ENCODE measurements at regions not wholly inside any gene's neighbourhood (a gene's known extent, or its start where the extent isn't known, plus 50 kb on each side); places are given as distances from the start of the nearest gene placed in this dataset.
"Not testable (repeated sequence)": the region's sequence is repeated elsewhere in the genome, so short reads cannot be mapped to it uniquely, and the experiment has no call there.

DNA sequence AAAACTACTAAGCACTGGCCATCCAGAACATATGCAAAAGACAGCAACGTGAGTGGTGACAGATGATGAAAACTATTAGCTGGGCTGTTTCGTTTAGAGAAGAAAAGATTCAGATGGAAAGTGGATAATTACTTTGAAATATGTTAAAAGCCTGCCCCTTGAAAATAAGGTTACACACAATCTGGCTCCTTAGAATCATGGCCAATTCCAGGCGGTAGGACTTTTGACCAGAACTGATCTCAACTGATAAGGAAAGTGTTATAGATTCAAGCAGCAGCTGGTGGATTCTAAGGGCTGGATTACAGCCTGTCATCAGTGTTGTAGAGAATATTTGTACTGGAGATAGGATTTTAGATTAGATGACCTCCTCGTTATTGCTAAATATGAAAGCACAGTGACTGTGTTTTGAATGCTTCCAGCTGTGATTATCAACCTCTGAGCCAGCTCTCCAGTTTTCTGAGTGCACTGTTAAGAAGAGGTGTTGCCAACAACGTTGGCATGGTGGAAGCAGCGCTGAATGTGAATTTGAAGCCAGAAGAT, 75.1 kb downstream of the KBTBD2 start:
- DNase-seq (ENCODE audit: low spot score in 2 of 2); H3K27ac Mint-ChIP-seq; ATAC-seq; H3K36me3 Mint-ChIP-seq; H3K9me3 Mint-ChIP-seq: not testable (repeated sequence)

DNA sequence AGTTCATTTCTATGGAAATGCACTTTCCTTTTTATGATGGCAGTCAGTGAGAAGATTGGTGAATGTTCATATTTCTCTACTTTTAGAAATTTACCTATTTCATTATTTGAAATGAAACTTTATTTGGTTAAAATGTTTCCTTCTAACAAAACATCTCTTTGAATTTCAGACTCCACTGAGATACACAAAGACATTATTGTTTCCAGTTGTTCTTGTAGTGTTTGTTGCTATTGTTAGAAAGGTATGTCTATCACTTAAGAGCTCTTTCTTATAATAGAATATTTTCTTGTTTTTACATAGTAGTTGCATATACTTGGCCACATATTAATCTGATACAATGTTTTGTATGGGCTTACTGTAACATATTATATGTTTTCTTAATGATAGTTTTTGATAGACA, 76.8 kb downstream of the KBTBD2 start:
- DNase-seq (ENCODE audit: low spot score in 2 of 2); H3K9me3 Mint-ChIP-seq; H3K27ac Mint-ChIP-seq; ATAC-seq; H3K36me3 Mint-ChIP-seq: not testable (repeated sequence)

DNA sequence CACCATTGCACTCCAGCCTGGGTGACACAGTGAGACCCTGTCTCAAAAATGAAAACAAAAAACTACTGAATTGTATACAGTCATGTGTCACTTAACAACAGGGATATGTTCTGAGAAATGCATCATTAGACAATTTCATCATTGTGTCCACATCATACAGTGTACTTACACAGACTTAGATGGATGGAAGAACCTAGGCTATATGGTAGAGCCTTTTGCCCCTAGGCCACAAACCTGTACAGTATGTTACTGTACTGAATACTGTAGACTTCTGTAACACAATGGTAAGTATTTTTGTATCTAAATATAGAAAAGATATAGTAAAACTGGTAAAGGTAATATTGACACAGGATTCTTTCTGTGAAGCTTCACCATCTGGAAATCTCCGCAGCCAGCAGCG, 81.7 kb downstream of the KBTBD2 start:
- DNase-seq (ENCODE audit: low spot score in 2 of 2) (no peak), ATAC-seq (no peak)
- Mint-ChIP-seq H3K9me3 (no peaks in the 10 kb centered on the region), H3K27ac (no peak overlapping the region), H3K36me3 (no peaks in the 10 kb centered on the region)

DNA sequence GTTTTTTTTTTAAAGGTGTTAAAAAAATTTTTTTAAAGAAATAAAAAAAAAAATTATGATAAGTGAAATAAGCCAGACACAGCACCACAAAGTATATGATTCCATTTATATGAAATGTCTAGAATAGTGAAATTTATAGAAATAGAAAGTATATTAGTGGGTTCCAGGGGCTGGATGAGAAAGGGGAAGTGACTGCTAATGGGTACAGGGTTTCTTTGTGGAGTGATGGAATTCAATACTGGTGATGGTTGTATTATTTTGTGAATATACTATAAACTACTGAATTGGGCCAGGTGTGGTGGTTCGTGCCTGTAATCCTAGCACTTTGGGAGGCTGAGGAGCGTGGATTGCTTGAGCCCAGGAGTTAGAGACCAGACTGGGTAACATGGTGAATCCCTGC, 82.2 kb downstream of the KBTBD2 start:
- no peaks in the 10 kb centered on the region for H3K9me3 Mint-ChIP-seq
- H3K36me3 Mint-ChIP-seq = no peaks in the 10 kb centered on the region
- DNase-seq (ENCODE audit: low spot score in 2 of 2) = no peak
- H3K27ac Mint-ChIP-seq = no peak overlapping the region
- ATAC-seq = no peak

DNA sequence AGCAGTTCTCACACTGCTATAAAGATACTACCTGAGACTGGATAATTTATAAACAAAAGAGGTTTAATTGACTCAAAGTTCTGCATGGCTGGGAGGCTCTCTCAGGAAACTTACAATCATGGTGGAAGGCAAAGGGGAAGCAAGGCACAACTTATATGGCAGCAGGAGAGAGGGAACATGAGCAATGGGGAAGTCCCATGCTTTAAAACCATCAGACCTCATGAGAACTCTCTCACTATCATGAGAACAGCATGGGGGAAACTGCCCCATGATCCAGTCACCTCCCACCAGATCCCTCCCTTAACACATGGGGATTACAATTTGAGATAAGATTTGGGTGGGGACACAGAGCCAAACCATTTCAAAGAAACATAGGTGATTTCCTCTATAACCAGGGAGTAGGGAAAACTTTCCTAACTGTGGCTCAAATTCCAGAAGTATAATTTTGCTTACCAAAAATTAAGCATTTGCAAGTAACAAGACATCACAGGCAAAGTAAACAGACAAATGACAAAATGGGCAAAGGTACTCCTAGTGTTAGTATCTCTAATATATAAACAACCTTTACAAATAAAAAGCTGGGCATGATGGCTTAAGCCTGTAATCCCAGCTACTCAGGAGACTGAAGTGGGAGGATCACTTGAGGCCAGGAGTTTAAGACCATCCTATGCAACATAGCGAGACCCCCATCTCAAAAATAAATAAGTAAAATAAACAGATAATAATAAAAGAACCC, 88.0 kb downstream of the KBTBD2 start:
- Mint-ChIP-seq H3K36me3 (peaks cover 11 to 23% of the 10 kb centered on the region in 2 donors), H3K27ac (no peak overlapping the region), H3K9me3 (peaks cover 7 to 23% of the 10 kb centered on the region in 2 donors)
- DNase-seq (ENCODE audit: low spot score in 2 of 2) (no peak), ATAC-seq (no peak)

DNA sequence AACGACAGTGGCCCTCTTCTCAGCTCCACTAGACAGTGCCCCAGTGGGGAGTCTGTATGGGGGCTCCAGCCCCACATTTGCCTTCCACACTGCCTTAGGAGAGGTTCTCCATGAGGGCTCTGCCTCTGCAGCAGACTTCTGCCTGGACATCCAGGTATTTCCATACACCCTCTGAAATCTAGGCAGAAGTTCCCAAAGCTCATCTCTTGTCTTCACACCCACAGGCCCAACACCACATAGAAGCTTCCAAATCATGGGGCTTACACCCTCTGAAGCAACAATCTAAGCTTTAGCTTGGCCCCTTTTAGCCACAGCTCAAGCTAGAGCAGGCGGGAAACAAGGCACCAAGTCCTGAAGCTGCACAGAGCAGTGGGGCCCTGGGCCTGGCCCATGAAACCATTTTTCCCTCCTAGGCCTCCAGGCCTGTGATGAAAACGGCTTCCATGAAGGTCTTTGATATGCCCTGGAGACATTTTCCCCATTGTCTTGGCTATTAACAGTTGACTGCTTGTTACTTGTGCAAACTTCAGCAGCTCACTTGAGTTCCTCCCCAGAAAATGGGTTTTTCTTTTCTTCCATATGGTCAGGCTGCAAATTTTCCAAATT, 89.2 kb downstream of the KBTBD2 start:
- Mint-ChIP-seq H3K36me3 (peaks cover 11 to 23% of the 10 kb centered on the region in 2 donors), H3K27ac (no peak overlapping the region), H3K9me3 (peaks cover 7 to 23% of the 10 kb centered on the region in 2 donors)
- no peak for ATAC-seq
- no peak for DNase-seq (ENCODE audit: low spot score in 2 of 2)

DNA sequence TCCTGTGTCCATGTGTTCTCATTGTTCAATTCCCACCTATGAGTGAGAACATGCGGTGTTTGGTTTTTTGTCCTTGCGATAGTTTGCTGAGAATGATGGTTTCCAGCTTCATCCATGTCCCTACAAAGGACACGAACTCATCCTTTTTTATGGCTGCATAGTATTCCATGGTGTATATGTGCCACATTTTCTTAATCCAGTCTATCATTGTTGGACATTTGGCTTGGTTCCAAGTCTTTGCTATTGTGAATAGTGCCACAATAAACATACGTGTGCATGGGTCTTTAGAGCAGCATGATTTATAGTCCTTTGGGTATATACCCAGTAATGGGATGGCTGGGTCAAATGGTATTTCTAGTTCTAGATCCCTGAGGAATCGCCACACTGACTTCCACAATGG, 98.5 kb downstream of the KBTBD2 start:
- not testable (repeated sequence) for H3K9me3 Mint-ChIP-seq; H3K36me3 Mint-ChIP-seq; ATAC-seq; H3K27ac Mint-ChIP-seq; DNase-seq (ENCODE audit: low spot score in 2 of 2)

DNA sequence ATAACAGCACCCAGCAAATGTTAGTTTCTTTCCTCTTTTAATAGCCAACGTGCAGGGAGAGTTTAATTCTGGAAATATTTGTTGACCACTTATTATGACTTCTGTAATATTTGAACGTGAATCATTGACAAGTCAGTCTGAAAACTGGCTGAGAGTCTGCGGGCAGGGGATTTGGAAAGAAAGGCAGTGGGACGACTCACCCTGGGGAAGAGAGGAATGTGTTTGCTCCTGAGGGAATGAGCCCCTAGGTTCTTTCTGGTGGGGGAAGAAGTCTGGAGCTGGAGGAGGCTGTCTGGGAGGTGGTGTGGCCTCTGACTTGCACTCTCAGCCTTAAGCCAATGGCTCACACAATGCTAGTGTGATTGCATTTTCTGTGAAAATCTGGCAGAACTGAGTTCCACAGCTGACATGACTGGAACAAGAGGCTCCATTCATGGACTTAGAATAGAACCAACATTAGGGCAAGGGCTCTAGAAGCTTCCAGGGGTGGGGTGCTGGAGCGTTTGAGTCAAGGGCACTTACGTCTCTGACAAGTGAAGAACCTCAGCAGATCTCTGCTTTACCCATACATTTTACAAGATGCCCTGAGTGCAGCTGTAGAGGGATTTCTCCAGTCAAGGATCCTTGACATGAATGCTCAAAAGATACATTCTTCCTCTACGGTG, 100.7 kb downstream of the KBTBD2 start:
- ATAC-seq = not testable (repeated sequence)

DNA sequence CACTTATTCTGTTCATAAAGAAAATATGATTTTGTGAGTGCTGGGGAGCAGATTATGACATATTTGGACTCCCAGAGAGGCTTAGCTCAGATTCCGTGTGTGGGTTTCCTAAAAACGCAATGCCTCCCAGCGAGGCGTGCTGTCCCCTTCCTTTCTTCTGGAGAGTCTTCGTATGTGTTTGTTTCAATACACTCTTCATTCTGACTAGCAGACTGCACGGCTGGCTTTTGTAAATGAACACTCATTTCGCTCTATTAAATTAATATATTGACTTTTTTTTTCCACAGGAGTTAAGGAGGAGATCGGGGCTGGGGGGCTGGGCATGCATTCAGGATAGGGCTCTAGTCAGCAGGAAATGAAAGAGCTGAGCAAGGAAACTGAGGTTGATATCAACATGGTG, 102.3 kb downstream of the KBTBD2 start:
- DNase-seq (ENCODE audit: low spot score in 2 of 2); H3K9me3 Mint-ChIP-seq; ATAC-seq; H3K36me3 Mint-ChIP-seq; H3K27ac Mint-ChIP-seq: not testable (repeated sequence)

More for the DNA sequence above, 100.7 kb downstream of the KBTBD2 start:
- not testable (repeated sequence) for DNase-seq (ENCODE audit: low spot score in 2 of 2); H3K36me3 Mint-ChIP-seq; H3K27ac Mint-ChIP-seq; H3K9me3 Mint-ChIP-seq

DNA sequence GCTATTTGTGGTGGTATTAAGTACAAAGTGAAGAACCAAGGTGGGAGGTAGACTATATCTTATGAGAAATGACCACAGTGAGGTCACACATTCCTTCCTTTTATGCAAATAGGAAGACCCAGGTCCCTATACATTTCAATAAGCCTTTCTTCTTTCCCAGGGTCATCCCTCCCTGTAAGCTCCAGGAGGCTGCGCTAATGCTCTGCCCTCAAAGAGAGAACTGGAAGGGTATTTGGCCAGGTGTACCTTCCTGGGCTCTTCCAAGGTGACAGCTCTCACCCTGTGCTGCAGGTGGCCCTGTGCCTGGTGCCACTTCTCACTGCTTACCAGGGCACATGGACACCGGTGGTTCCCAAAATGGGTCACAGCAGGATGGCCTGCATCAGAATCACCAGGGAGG, 103.4 kb downstream of the KBTBD2 start:
- not testable (repeated sequence) for H3K9me3 Mint-ChIP-seq; ATAC-seq; H3K36me3 Mint-ChIP-seq; DNase-seq (ENCODE audit: low spot score in 2 of 2)
- H3K27ac Mint-ChIP-seq = peak overlapping the region in 1 of 2 donors; percentile 70

DNA sequence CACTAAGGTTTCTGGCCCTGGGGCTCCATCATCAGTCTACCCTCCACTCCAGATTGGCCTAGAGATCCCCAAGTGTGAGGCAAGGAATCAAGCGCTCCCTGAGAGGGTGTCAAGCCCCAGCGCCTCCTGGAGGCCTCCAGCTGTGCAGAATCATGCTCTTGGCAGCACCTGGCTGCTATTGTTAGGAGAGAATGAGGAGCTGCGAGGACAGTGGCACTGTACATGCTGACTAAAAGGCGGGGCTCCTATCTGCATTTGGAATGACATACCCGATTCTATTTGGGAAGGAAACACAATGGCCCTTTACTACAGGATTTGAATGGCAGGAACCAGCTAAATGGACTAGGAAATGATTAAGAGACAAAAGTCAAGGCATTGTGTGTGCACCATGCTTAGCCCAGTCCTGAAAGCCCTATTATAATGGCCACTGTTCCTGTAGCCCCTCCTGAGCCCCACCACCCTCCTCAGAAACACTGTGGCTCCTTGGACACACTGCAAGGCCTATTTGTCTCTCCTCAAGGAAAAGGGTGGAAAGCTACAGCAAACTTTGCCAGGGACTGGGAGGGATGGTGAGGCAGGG, 106.1 kb downstream of the KBTBD2 start:
- not testable (repeated sequence) for DNase-seq (ENCODE audit: low spot score in 2 of 2)

DNA sequence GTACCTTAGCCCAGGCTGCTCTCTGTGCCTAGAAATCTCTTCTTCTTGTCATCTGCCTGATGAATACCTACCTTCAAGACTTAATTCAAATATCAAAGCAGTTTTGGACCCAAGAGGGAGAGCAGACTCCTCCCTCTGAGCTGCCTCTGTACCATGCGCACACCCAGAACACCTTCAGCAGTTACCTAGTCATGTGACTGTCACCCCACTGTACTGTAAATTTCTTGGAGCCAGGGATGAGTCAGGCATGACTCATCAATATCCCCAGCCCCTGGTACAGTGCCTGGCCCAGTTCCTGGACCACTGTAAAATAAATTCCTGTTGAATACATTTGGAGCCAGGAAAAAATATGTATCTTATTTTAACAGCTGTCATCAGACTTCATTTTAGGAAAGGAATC, 111.7 kb downstream of the KBTBD2 start:
- not testable (repeated sequence) for H3K36me3 Mint-ChIP-seq; H3K27ac Mint-ChIP-seq; H3K9me3 Mint-ChIP-seq; ATAC-seq; DNase-seq (ENCODE audit: low spot score in 2 of 2)

More for the DNA sequence above, 106.1 kb downstream of the KBTBD2 start:
- not testable (repeated sequence) for H3K36me3 Mint-ChIP-seq, ATAC-seq, H3K27ac Mint-ChIP-seq, H3K9me3 Mint-ChIP-seq

DNA sequence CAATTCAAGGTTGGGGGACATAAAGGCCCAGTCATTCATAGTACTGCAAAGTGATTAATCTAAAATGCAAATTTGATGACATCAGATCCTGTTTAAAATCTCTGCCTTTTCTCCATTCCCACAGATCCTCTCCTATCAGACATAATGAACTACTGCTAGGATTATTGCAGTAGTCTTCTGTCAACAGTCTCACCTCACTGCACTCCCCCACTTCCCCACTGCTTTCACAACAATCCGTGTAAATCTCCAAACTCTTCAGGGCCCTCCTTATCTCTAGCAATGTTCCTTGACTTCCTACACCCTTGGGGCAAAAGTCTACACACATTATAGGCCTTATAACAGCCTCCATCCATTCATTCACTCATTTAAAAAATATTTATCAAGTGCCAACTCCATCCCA, 112.4 kb downstream of the KBTBD2 start:
- Mint-ChIP-seq H3K9me3 (peaks cover 0 to 6% of the 10 kb centered on the region in 2 donors), H3K27ac (peak overlapping the region in 1 of 2 donors; percentile 30), H3K36me3 (peaks cover 0 to 8% of the 10 kb centered on the region in 2 donors)
- ATAC-seq (no peak), DNase-seq (ENCODE audit: low spot score in 2 of 2) (no peak)

DNA sequence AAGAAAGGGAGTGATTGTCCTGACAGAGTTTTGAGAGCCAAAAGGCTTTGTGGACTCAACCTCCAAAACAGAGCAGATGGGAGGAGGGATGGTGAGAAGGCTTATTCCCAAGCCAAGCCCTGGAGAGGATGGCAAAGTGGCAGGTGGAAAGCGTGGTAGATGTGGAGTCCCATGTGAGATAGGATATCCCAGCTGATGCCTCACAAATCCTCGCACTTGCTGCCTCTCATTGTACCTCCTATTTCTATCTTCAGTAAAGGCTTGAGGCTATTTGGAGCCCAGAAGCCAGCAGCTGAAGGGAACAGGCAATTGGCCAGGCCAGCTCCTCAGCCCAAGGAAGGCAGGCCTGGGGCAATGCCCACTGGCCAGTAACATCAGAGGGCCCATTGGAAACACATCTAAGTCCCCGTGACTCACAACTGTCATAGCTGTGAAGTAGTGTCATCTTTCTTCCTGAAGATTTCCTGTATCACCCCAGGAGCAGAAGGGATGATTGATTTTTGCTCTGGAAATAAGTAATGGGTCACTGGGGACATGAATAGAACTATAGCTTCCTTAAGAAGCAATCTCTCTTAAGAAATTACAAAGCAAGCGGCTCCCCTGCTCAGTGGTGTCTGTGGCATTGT, 114.4 kb downstream of the KBTBD2 start:
- not testable (repeated sequence) for DNase-seq (ENCODE audit: low spot score in 2 of 2); H3K27ac Mint-ChIP-seq; H3K36me3 Mint-ChIP-seq; H3K9me3 Mint-ChIP-seq; ATAC-seq

DNA sequence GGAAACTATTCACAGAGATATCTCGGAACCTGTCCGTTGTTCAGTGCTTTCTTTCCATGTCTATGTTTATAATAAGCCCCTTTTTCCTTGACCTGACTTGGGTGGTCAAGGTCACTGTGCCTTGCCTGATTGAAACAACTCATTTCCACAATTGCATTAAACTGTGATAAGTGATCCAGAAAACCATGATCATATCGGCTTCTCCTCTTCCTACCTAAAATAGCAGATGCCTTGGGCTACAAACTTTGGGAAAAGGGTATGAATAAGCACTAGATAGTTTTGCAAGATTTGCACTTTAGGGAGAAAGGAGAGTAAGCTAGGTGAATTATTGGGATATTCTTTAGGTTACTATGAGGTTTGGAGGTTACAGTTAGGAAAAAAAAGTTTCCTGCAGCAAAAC, 115.2 kb downstream of the KBTBD2 start:
- not testable (repeated sequence) for ATAC-seq; H3K27ac Mint-ChIP-seq; H3K36me3 Mint-ChIP-seq; H3K9me3 Mint-ChIP-seq; DNase-seq (ENCODE audit: low spot score in 2 of 2)

DNA sequence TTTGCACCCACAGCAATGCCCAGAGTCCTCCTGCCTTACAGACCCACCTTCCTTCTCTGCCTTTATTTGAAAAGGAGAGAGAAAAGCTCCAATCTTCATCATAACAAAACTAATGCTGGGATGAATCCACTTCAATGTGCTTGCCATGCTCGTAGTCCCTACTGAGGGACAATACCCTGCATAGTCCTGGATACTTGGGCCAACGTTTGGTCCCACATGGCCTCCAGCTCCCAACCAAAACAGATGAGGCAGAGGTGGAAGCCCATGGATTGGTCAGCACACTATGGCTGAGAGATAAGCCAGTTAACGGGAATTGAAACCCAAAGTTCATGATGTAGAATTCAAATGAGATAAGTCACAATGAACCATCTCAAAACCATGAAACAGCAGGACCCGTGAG, 115.8 kb downstream of the KBTBD2 start:
- H3K36me3 Mint-ChIP-seq; DNase-seq (ENCODE audit: low spot score in 2 of 2); H3K9me3 Mint-ChIP-seq; ATAC-seq: not testable (repeated sequence)
- peak overlapping the region in 1 of 2 donors; percentile 24 for H3K27ac Mint-ChIP-seq
